ENCODE measurements at regions not wholly inside any gene's neighbourhood (a gene's known extent, or its start where the extent isn't known, plus 50 kb on each side); places are given as distances from the start of the nearest gene placed in this dataset.

- peaks cover 0 to 2% of the 10 kb centered on the region in 2 donors for H3K9me3 Mint-ChIP-seq
- peaks cover 0 to 7% of the 10 kb centered on the region in 2 donors for H3K36me3 Mint-ChIP-seq (ENCODE audit: insufficient read depth in 2 of 2)
- peak overlapping the region; percentile 47 to 64 for H3K4me3 Mint-ChIP-seq
- no peak for DNase-seq
- H3K27ac Mint-ChIP-seq: peak overlapping the region; percentile 7
- ATAC-seq (replicated peaks in 1 of 2): no peak
- H3K4me1 Mint-ChIP-seq (ENCODE audit: low read depth): peaks cover 78% of the 10 kb centered on the region
- peaks cover 13% of the 10 kb centered on the region for H3K27me3 Mint-ChIP-seq (ENCODE audit: low read depth)
These were observed 189.0 kb downstream of the PALM2AKAP2 start for GRCh38 chr9:109969011-109969410.

GRCh38 chr9:109969573-109970237 lies 189.7 kb downstream of the PALM2AKAP2 start:
- Mint-ChIP-seq H3K9me3 (peaks cover 0 to 1% of the 10 kb centered on the region in 2 donors), H3K4me3 (peak overlapping the region; percentile 47 to 64), H3K4me1 (ENCODE audit: low read depth) (peaks cover 85% of the 10 kb centered on the region), H3K36me3 (ENCODE audit: insufficient read depth in 2 of 2) (peaks cover 0 to 7% of the 10 kb centered on the region in 2 donors), H3K27me3 (ENCODE audit: low read depth) (peaks cover 13% of the 10 kb centered on the region), H3K27ac (peak overlapping the region; percentile 7)
- no peak for DNase-seq
- no peak for ATAC-seq (replicated peaks in 1 of 2)

GRCh38 chr9:109971226-109971625 lies 191.2 kb downstream of the PALM2AKAP2 start:
- ATAC-seq (replicated peaks in 1 of 2): no peak
- no peak overlapping the region for H3K27ac Mint-ChIP-seq
- H3K4me3 Mint-ChIP-seq: no peak overlapping the region
- peaks cover 2 to 5% of the 10 kb centered on the region in 2 donors for H3K9me3 Mint-ChIP-seq
- H3K27me3 Mint-ChIP-seq (ENCODE audit: low read depth): peaks cover under 1% of the 10 kb centered on the region
- no peak for DNase-seq
- peaks cover 92% of the 10 kb centered on the region for H3K4me1 Mint-ChIP-seq (ENCODE audit: low read depth)
- peaks cover 3 to 5% of the 10 kb centered on the region in 2 donors for H3K36me3 Mint-ChIP-seq (ENCODE audit: insufficient read depth in 2 of 2)

- Mint-ChIP-seq H3K27me3 (ENCODE audit: low read depth) (no peaks in the 10 kb centered on the region), H3K4me3 (peak overlapping the region; percentile 6 to 23), H3K36me3 (ENCODE audit: insufficient read depth in 2 of 2) (peaks cover 3 to 5% of the 10 kb centered on the region in 2 donors), H3K4me1 (ENCODE audit: low read depth) (peaks cover 92% of the 10 kb centered on the region), H3K9me3 (peaks cover 2 to 5% of the 10 kb centered on the region in 2 donors), H3K27ac (no peak overlapping the region)
- ATAC-seq (replicated peaks in 1 of 2): peak; percentile 18 to 22
- peak; percentile 44 to 45 for DNase-seq
These were observed 192.3 kb downstream of the PALM2AKAP2 start for GRCh38 chr9:109972026-109972882.

- peak overlapping the region; percentile 40 for H3K27ac Mint-ChIP-seq
- DNase-seq (no peak), ATAC-seq (replicated peaks in 1 of 2) (no peak)
- H3K4me3 Mint-ChIP-seq: peak overlapping the region in 1 of 2 donors; percentile 26
- peaks cover 92% of the 10 kb centered on the region for H3K4me1 Mint-ChIP-seq (ENCODE audit: low read depth)
- no peaks in the 10 kb centered on the region for H3K27me3 Mint-ChIP-seq (ENCODE audit: low read depth)
- peaks cover 2 to 3% of the 10 kb centered on the region in 2 donors for H3K36me3 Mint-ChIP-seq (ENCODE audit: insufficient read depth in 2 of 2)
- peaks cover 2 to 4% of the 10 kb centered on the region in 2 donors for H3K9me3 Mint-ChIP-seq
These were observed 193.3 kb downstream of the PALM2AKAP2 start for GRCh38 chr9:109973336-109973735.

- Mint-ChIP-seq H3K36me3 (ENCODE audit: insufficient read depth in 2 of 2) (peaks cover 2 to 3% of the 10 kb centered on the region in 2 donors), H3K4me1 (ENCODE audit: low read depth) (peaks cover 86% of the 10 kb centered on the region), H3K9me3 (peaks cover 2 to 4% of the 10 kb centered on the region in 2 donors), H3K4me3 (peak overlapping the region; percentile 41 to 60), H3K27me3 (ENCODE audit: low read depth) (no peaks in the 10 kb centered on the region), H3K27ac (peak overlapping the region; percentile 92)
- peak; percentile 69 to 81 for DNase-seq
- ATAC-seq (replicated peaks in 1 of 2): peak; percentile 86 to 87
These were observed 194.3 kb downstream of the PALM2AKAP2 start for GRCh38 chr9:109974143-109974917.

- Mint-ChIP-seq H3K4me1 (ENCODE audit: low read depth) (peaks cover 84% of the 10 kb centered on the region), H3K27ac (peak overlapping the region; percentile 92), H3K27me3 (ENCODE audit: low read depth) (no peaks in the 10 kb centered on the region), H3K9me3 (peaks cover 2 to 4% of the 10 kb centered on the region in 2 donors), H3K4me3 (peak overlapping the region; percentile 41 to 60), H3K36me3 (ENCODE audit: insufficient read depth in 2 of 2) (peaks cover 2 to 3% of the 10 kb centered on the region in 2 donors)
- DNase-seq (no peak), ATAC-seq (replicated peaks in 1 of 2) (no peak)
These were observed 194.9 kb downstream of the PALM2AKAP2 start for GRCh38 chr9:109974918-109975276.

- H3K27me3 Mint-ChIP-seq (ENCODE audit: low read depth): no peaks in the 10 kb centered on the region
- ATAC-seq (replicated peaks in 1 of 2) (no peak), DNase-seq (peak in 1 of 2 donors; percentile 49)
- peaks cover 2 to 4% of the 10 kb centered on the region in 2 donors for H3K9me3 Mint-ChIP-seq
- peak overlapping the region; percentile 41 to 60 for H3K4me3 Mint-ChIP-seq
- peaks cover 2 to 3% of the 10 kb centered on the region in 2 donors for H3K36me3 Mint-ChIP-seq (ENCODE audit: insufficient read depth in 2 of 2)
- H3K27ac Mint-ChIP-seq: peak overlapping the region; percentile 92
- H3K4me1 Mint-ChIP-seq (ENCODE audit: low read depth): peaks cover 83% of the 10 kb centered on the region
These were observed 195.7 kb downstream of the PALM2AKAP2 start for GRCh38 chr9:109975574-109976295.

GRCh38 chr9:109976303-109976702 lies 196.3 kb downstream of the PALM2AKAP2 start:
- H3K36me3 Mint-ChIP-seq (ENCODE audit: insufficient read depth in 2 of 2): peaks cover 3 to 6% of the 10 kb centered on the region in 2 donors
- peaks cover 2 to 4% of the 10 kb centered on the region in 2 donors for H3K9me3 Mint-ChIP-seq
- peak overlapping the region; percentile 74 for H3K27ac Mint-ChIP-seq
- peak overlapping the region; percentile 14 to 60 for H3K4me3 Mint-ChIP-seq
- ATAC-seq (replicated peaks in 1 of 2) (no peak), DNase-seq (no peak)
- peaks cover 81% of the 10 kb centered on the region for H3K4me1 Mint-ChIP-seq (ENCODE audit: low read depth)
- H3K27me3 Mint-ChIP-seq (ENCODE audit: low read depth): no peaks in the 10 kb centered on the region

GRCh38 chr9:109977521-109977920 lies 197.5 kb downstream of the PALM2AKAP2 start:
- peaks cover 4 to 8% of the 10 kb centered on the region in 2 donors for H3K9me3 Mint-ChIP-seq
- peaks cover 69% of the 10 kb centered on the region for H3K4me1 Mint-ChIP-seq (ENCODE audit: low read depth)
- peak overlapping the region; percentile 12 for H3K27ac Mint-ChIP-seq
- ATAC-seq (replicated peaks in 1 of 2) (peak in 1 of 2 donors; percentile 13), DNase-seq (peak in 1 of 2 donors; percentile 40)
- no peaks in the 10 kb centered on the region for H3K27me3 Mint-ChIP-seq (ENCODE audit: low read depth)
- peak overlapping the region; percentile 6 to 29 for H3K4me3 Mint-ChIP-seq
- H3K36me3 Mint-ChIP-seq (ENCODE audit: insufficient read depth in 2 of 2): peaks cover 7 to 10% of the 10 kb centered on the region in 2 donors

GRCh38 chr9:109981091-109981490 lies 201.1 kb downstream of the PALM2AKAP2 start:
- Mint-ChIP-seq H3K9me3 (peaks cover 0 to 6% of the 10 kb centered on the region in 2 donors), H3K4me3 (no peak overlapping the region), H3K36me3 (ENCODE audit: insufficient read depth in 2 of 2) (peaks cover 4 to 8% of the 10 kb centered on the region in 2 donors), H3K27ac (peak overlapping the region; percentile 59), H3K4me1 (ENCODE audit: low read depth) (peaks cover 34% of the 10 kb centered on the region), H3K27me3 (ENCODE audit: low read depth) (no peaks in the 10 kb centered on the region)
- ATAC-seq (replicated peaks in 1 of 2) (no peak), DNase-seq (no peak)

- H3K4me1 Mint-ChIP-seq (ENCODE audit: low read depth): peaks cover 14% of the 10 kb centered on the region
- peak overlapping the region in 1 of 2 donors; percentile 23 for H3K4me3 Mint-ChIP-seq
- no peaks in the 10 kb centered on the region for H3K27me3 Mint-ChIP-seq (ENCODE audit: low read depth)
- ATAC-seq (replicated peaks in 1 of 2): peak; percentile 32 to 44
- peak overlapping the region; percentile 83 for H3K27ac Mint-ChIP-seq
- H3K9me3 Mint-ChIP-seq: peaks cover 13 to 14% of the 10 kb centered on the region in 2 donors
- no peak for DNase-seq
- H3K36me3 Mint-ChIP-seq (ENCODE audit: insufficient read depth in 2 of 2): peaks cover 13 to 31% of the 10 kb centered on the region in 2 donors
These were observed 206.6 kb downstream of the PALM2AKAP2 start for GRCh38 chr9:109986521-109986991.

Measured in activated T-cell treated with anti-CD3 and anti-CD28 coated beads, Interleukin-2, amount 50 U/mL, for 72 hours (primary cell).